Right atrium auricular region (tissue), 2 donors: ENCODE measurements at regions not wholly inside any gene's neighbourhood (a gene's known extent, or its start where the extent isn't known, plus 50 kb on each side); places are given as distances from the start of the nearest gene placed in this dataset.

Experiments
- DNase-seq: peaks from one replicate; pipeline ENCODE4 v3.0.0-alpha.2; 2019; ENCODE audit warnings: low spot score
- H3K27ac ChIP-seq, 2 donors: fragments of 200-600 bp; sonication (generic); 1 replicate in 1 of 2; 2 replicates in 1 of 2; pipeline ENCODE4 v1.5.1; 2016 to 2019
- H3K27me3 ChIP-seq, 2 donors: fragments of 200-600 bp; sonication (generic); one replicate each; pipeline versions ENCODE4 v1.5.1 to v1.6.0; 2017 to 2019
- H3K36me3 ChIP-seq: fragments of 200-600 bp; sonication (generic); one replicate; pipeline ENCODE4 v1.5.1; 2016
- H3K4me1 ChIP-seq, 2 donors: fragments of 200-600 bp; sonication (generic); one replicate each; pipeline versions ENCODE4 v1.5.1 to v1.6.0; 2017 to 2019
- H3K4me3 ChIP-seq, 2 donors: fragments of 200-600 bp; sonication (generic); 1 replicate in 1 of 2; 2 replicates in 1 of 2; pipeline ENCODE4 v1.5.1; 2017 to 2019; ENCODE audit warnings: mild to moderate bottlenecking in 1 of 2, moderate library complexity in 1 of 2
- H3K9me3 ChIP-seq, 2 donors: fragments of 200-600 bp; sonication (generic); one replicate each; pipeline ENCODE4 v1.5.1; 2019
- TF ChIP-seq, protein P1 (sequence below), 2 donors: fragments of 200-600 bp; sonication (generic); IDR thresholded peaks; one replicate each; pipeline ENCODE4 v1.5.1; 2019; ENCODE audit warnings: antibody characterized with exemption in 2 of 2

DNA sequence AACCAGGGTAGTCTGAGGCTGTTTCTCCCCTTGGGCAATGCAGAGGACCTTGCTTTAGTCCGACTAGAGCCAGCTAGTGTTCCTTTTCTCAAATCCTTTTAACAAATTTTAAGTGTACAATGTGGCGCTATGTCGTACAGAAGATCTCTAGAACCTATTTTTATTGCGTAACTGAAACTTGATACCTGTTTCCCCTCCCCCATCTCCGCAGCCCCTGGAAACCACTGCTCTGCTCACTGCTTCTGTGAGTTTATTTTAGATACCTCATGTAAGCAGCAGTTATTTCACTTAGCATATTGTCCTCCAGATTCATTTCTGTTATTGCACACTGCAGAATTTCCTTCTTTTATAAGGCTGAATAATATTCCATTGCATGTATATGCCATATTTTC lies 1092.3 kb downstream of the AACS start:
- no peak overlapping the region for H3K4me3 ChIP-seq
- TF ChIP-seq, protein P1, sequence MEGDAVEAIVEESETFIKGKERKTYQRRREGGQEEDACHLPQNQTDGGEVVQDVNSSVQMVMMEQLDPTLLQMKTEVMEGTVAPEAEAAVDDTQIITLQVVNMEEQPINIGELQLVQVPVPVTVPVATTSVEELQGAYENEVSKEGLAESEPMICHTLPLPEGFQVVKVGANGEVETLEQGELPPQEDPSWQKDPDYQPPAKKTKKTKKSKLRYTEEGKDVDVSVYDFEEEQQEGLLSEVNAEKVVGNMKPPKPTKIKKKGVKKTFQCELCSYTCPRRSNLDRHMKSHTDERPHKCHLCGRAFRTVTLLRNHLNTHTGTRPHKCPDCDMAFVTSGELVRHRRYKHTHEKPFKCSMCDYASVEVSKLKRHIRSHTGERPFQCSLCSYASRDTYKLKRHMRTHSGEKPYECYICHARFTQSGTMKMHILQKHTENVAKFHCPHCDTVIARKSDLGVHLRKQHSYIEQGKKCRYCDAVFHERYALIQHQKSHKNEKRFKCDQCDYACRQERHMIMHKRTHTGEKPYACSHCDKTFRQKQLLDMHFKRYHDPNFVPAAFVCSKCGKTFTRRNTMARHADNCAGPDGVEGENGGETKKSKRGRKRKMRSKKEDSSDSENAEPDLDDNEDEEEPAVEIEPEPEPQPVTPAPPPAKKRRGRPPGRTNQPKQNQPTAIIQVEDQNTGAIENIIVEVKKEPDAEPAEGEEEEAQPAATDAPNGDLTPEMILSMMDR (IDR thresholded peaks at IDR 0.05): no peak

DNA sequence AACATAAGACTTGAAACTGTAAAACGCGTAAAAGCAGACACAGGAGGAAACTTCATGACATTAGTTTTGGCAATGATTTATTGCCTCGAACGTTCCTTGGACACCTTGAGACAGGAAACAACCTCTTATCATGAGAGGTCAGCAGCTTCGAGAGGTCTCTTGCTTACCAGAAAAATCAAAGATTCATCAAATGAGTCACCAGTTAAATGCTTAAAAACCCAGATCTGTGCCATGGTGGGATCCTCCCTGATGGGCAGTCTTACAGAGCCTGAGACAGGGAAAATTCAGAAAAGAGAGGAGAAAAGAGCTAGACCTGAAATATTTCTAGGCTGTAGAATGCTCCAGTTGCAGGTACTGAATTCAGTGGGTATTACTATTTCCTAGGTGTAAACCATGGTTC lies 1093.9 kb downstream of the AACS start:
- Histone ChIP-seq H3K9me3 (no peaks in the 10 kb centered on the region), H3K4me3 (no peak overlapping the region), H3K27me3 (no peaks in the 10 kb centered on the region), H3K4me1 (no peaks in the 10 kb centered on the region), H3K27ac (no peak overlapping the region), H3K36me3 (no peaks in the 10 kb centered on the region)
- DNase-seq: no peak
- TF ChIP-seq, protein P1 (IDR thresholded peaks at IDR 0.05): no peak

More for the DNA sequence above, 1092.3 kb downstream of the AACS start:
- no peaks in the 10 kb centered on the region for H3K36me3 ChIP-seq
- no peak overlapping the region for H3K27ac ChIP-seq
- DNase-seq: no peak
- H3K9me3 ChIP-seq: no peaks in the 10 kb centered on the region
- no peaks in the 10 kb centered on the region for H3K27me3 ChIP-seq
- H3K4me1 ChIP-seq: no peaks in the 10 kb centered on the region

DNA sequence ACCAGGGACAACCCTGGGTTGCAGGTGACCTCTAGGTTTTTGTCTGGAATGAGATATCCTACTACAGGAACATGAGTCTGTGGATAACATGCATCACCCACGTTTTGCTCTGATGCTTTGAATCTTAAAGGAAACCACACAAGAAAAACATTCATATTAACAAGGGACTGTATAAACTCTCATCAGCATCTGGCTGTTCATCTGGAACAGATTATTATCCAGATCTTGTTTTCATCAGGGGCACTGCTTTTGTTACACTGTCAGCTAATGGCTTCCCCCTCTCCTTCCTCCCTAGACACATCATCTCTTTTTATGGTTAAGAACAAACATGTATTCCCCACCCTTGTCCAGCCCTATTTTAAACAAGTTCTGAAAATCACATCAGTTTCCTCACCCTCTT lies 1095.7 kb downstream of the AACS start:
- no peak overlapping the region for H3K27ac ChIP-seq
- TF ChIP-seq, protein P1 (IDR thresholded peaks at IDR 0.05): no peak

DNA sequence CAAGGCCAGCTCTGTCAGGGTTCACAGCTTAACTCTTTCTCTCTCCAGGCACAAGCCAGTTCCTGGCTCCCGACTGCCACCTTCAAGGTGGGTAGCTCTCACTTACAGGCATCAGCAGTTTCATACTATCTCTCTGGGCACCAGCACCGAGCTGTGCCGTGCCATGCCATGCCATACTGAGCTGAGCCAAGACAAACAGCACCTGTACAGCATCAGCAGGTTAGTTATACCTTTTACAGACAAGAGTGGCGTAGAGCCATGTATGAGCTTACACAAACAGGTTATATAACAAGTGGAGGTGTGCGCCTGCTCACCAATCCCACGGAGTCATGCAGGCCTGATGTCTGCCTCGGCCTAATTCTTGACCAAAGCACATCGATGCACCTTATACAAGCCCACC lies 1098.7 kb downstream of the AACS start:
- no peaks in the 10 kb centered on the region for H3K27me3 ChIP-seq

More for the DNA sequence above, 1095.7 kb downstream of the AACS start:
- H3K36me3 ChIP-seq: no peaks in the 10 kb centered on the region
- H3K4me1 ChIP-seq: no peaks in the 10 kb centered on the region
- DNase-seq: no peak
- H3K9me3 ChIP-seq: no peaks in the 10 kb centered on the region
- no peak overlapping the region for H3K4me3 ChIP-seq
- H3K27me3 ChIP-seq: no peaks in the 10 kb centered on the region

DNA sequence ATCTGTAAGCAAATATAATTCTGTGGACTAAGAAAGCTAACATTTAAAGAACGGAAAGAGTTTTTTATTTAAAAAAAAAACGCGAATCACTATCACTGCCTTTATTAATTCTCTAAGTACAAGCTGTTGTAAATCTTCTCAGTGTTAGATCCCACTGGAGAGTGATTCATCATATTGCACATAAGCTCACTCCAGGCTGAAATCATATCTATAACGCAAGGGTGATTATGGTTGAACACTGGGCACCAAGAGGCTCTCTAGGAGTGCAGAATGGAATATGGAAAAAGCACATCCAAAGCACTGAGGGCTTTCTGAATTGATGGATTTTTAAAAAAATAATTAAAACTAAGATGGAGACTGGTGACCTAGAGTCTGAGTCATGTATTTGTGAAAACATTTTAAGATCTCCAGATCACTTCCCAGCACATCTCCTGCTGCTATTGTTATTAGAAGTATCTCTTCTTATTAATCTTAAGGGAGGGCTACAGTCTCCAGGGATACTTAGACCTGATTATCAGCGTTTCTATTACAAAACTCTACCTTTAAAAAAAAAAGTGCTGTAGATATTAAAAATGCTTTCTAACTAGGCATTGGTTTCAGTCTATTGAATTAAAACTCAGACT lies 1106.8 kb downstream of the AACS start:
- peaks cover 0 to 6% of the 10 kb centered on the region in 2 donors for H3K9me3 ChIP-seq
- H3K27me3 ChIP-seq: no peaks in the 10 kb centered on the region
- no peaks in the 10 kb centered on the region for H3K36me3 ChIP-seq
- no peak overlapping the region for H3K4me3 ChIP-seq
- no peak for DNase-seq
- TF ChIP-seq, protein P1 (IDR thresholded peaks at IDR 0.05): no peak
- H3K27ac ChIP-seq: no peak overlapping the region
- H3K4me1 ChIP-seq: no peaks in the 10 kb centered on the region

More for the DNA sequence above, 1098.7 kb downstream of the AACS start:
- Histone ChIP-seq H3K4me1 (no peaks in the 10 kb centered on the region), H3K27ac (no peak overlapping the region), H3K4me3 (no peak overlapping the region), H3K9me3 (peaks cover 0 to 1% of the 10 kb centered on the region in 2 donors), H3K36me3 (no peaks in the 10 kb centered on the region)
- DNase-seq: no peak
- TF ChIP-seq, protein P1 (IDR thresholded peaks at IDR 0.05): no peak
